ES-I3 (cell line): ENCODE measurements at regions not wholly inside any gene's neighbourhood (a gene's known extent, or its start where the extent isn't known, plus 50 kb on each side); places are given as distances from the start of the nearest gene placed in this dataset.
"Not testable (repeated sequence)": the region's sequence is repeated elsewhere in the genome, so short reads cannot be mapped to it uniquely, and the experiment has no call there.

Source experiments
- H3K36me3 ChIP-seq: 2 replicates; pipeline ENCODE4 v1.6.1; 2013; ENCODE audit warnings: mild to moderate bottlenecking, low read length, control low read depth, moderate library complexity; ENCODE audit not compliant: insufficient read depth
- H3K4me1 ChIP-seq: 2 replicates; pipeline ENCODE4 v1.6.1; 2013; ENCODE audit warnings: mild to moderate bottlenecking, control low read depth, low read length; ENCODE audit not compliant: insufficient read depth
- H3K9ac ChIP-seq: 2 replicates; pipeline ENCODE4 v1.6.1; 2013; ENCODE audit warnings: low read depth, mild to moderate bottlenecking, low read length, moderate library complexity
- H3K9me3 ChIP-seq: 2 replicates; pipeline ENCODE4 v1.6.1; 2013; ENCODE audit warnings: mild to moderate bottlenecking, low read length, moderate library complexity; ENCODE audit not compliant: control insufficient read depth, insufficient read depth

- H3K4me1 ChIP-seq, result peaks cover 24% of the 10 kb centered on the region
- no peak overlapping the region for H3K9ac ChIP-seq
- H3K9me3 ChIP-seq, result no peaks in the 10 kb centered on the region
- no peaks in the 10 kb centered on the region for H3K36me3 ChIP-seq
These were observed 127.3 kb downstream of the BANF2 start for GRCh38 chr20:17827079-17827478.

- Histone ChIP-seq H3K4me1 (peaks cover 26% of the 10 kb centered on the region), H3K9ac (no peak overlapping the region), H3K9me3 (no peaks in the 10 kb centered on the region), H3K36me3 (no peaks in the 10 kb centered on the region)
These were observed 126.4 kb downstream of the BANF2 start for GRCh38 chr20:17825960-17826843.

GRCh38 chr20:17825252-17825959 lies 125.6 kb downstream of the BANF2 start:
- no peaks in the 10 kb centered on the region for H3K9me3 ChIP-seq
- no peaks in the 10 kb centered on the region for H3K36me3 ChIP-seq
- H3K4me1 ChIP-seq, result peaks cover 26% of the 10 kb centered on the region
- no peak overlapping the region for H3K9ac ChIP-seq

- H3K9ac ChIP-seq, result no peak overlapping the region
- peaks cover 26% of the 10 kb centered on the region for H3K4me1 ChIP-seq
- no peaks in the 10 kb centered on the region for H3K9me3 ChIP-seq
- H3K36me3 ChIP-seq, result no peaks in the 10 kb centered on the region
These were observed 125.0 kb downstream of the BANF2 start for GRCh38 chr20:17824676-17825251.

- no peaks in the 10 kb centered on the region for H3K9me3 ChIP-seq
- H3K9ac ChIP-seq, result no peak overlapping the region
- H3K4me1 ChIP-seq, result peaks cover 26% of the 10 kb centered on the region
- no peaks in the 10 kb centered on the region for H3K36me3 ChIP-seq
These were observed 123.8 kb downstream of the BANF2 start for GRCh38 chr20:17823409-17824144.

- H3K4me1 ChIP-seq, result peaks cover 26% of the 10 kb centered on the region
- no peaks in the 10 kb centered on the region for H3K9me3 ChIP-seq
- H3K36me3 ChIP-seq, result no peaks in the 10 kb centered on the region
These were observed 123.0 kb downstream of the BANF2 start for GRCh38 chr20:17822540-17823408.

GRCh38 chr20:17822039-17822438 lies 122.3 kb downstream of the BANF2 start:
- Histone ChIP-seq H3K4me1 (peaks cover 22% of the 10 kb centered on the region; the same call in 1 of the 2 replicates), H3K36me3 (no peaks in the 10 kb centered on the region), H3K9me3 (no peaks in the 10 kb centered on the region), H3K9ac (no peak overlapping the region)

More at GRCh38 chr20:17822540-17823408, 123.0 kb downstream of the BANF2 start:
- no peak overlapping the region for H3K9ac ChIP-seq

- not testable (repeated sequence) for H3K9ac ChIP-seq, H3K9me3 ChIP-seq, H3K36me3 ChIP-seq
- H3K4me1 ChIP-seq, result peaks cover 22% of the 10 kb centered on the region; the same call in 1 of the 2 replicates
These were observed 121.8 kb downstream of the BANF2 start for GRCh38 chr20:17821606-17822005.

- Histone ChIP-seq H3K9ac (no peak overlapping the region), H3K4me1 (peaks cover 18% of the 10 kb centered on the region; the same call in 1 of the 2 replicates), H3K9me3 (no peaks in the 10 kb centered on the region), H3K36me3 (no peaks in the 10 kb centered on the region)
These were observed 119.8 kb downstream of the BANF2 start for GRCh38 chr20:17819395-17820093.

GRCh38 chr20:17818187-17818586 lies 118.4 kb downstream of the BANF2 start:
- Histone ChIP-seq H3K9me3 (no peaks in the 10 kb centered on the region), H3K4me1 (peaks cover 9% of the 10 kb centered on the region; the same call in 1 of the 2 replicates), H3K36me3 (no peaks in the 10 kb centered on the region), H3K9ac (no peak overlapping the region)

GRCh38 chr20:17816804-17817587 lies 117.2 kb downstream of the BANF2 start:
- no peak overlapping the region for H3K9ac ChIP-seq
- no peaks in the 10 kb centered on the region for H3K36me3 ChIP-seq
- H3K9me3 ChIP-seq, result no peaks in the 10 kb centered on the region
- H3K4me1 ChIP-seq, result peaks cover under 1% of the 10 kb centered on the region; the same call in 1 of the 2 replicates

- no peaks in the 10 kb centered on the region for H3K9me3 ChIP-seq
- H3K36me3 ChIP-seq, result no peaks in the 10 kb centered on the region
- H3K4me1 ChIP-seq, result peaks cover under 1% of the 10 kb centered on the region; the same call in 1 of the 2 replicates
- no peak overlapping the region for H3K9ac ChIP-seq
These were observed 111.8 kb downstream of the BANF2 start for GRCh38 chr20:17811628-17811965.
